ENCODE measurements at regions not wholly inside any gene's neighbourhood (a gene's known extent, or its start where the extent isn't known, plus 50 kb on each side); places are given as distances from the start of the nearest gene placed in this dataset.

DNA sequence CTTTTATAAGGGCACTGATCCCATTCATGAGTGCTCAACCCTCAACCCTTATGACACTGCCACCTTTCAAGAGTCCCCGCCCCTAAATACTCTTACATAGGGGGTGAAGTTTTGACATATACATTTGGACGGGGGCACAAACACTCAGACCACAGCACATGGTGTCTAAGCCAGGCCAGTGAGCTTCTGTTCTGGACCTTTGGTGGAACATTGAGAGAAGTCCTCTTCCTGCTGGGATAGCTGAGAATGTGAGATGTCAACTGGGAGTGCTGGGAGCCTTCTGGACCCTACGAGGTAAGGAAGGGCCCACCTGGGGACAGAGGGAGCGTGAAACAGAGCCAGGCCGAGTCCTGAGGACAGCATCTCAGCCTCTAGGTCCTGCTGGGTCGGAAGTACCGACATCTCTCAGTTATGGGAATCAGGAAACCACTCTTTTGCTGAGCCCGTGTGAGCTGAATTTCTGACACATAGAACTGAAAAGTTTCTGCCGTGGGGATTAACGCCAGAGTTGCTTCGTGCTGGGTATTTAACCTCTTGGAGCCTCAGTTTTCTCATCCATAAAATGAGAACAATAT, 114.9 kb downstream of the PDCL3 start:
- TF ChIP-seq POLR2A (IDR thresholded peaks at IDR 0.05): no peak
- TF ChIP-seq, protein P1, sequence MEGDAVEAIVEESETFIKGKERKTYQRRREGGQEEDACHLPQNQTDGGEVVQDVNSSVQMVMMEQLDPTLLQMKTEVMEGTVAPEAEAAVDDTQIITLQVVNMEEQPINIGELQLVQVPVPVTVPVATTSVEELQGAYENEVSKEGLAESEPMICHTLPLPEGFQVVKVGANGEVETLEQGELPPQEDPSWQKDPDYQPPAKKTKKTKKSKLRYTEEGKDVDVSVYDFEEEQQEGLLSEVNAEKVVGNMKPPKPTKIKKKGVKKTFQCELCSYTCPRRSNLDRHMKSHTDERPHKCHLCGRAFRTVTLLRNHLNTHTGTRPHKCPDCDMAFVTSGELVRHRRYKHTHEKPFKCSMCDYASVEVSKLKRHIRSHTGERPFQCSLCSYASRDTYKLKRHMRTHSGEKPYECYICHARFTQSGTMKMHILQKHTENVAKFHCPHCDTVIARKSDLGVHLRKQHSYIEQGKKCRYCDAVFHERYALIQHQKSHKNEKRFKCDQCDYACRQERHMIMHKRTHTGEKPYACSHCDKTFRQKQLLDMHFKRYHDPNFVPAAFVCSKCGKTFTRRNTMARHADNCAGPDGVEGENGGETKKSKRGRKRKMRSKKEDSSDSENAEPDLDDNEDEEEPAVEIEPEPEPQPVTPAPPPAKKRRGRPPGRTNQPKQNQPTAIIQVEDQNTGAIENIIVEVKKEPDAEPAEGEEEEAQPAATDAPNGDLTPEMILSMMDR (IDR thresholded peaks at IDR 0.05): no peak

All from suprapubic skin (tissue), 3 donors.